Prostate gland (tissue), 2 donors: ENCODE measurements at regions not wholly inside any gene's neighbourhood (a gene's known extent, or its start where the extent isn't known, plus 50 kb on each side); places are given as distances from the start of the nearest gene placed in this dataset.

Experiments used
- DNase-seq: peaks from one replicate; pipeline ENCODE4 v3.0.0-alpha.2; 2019; ENCODE audit warnings: low spot score
- H3K27ac ChIP-seq, 2 donors: fragments of 200-600 bp; sonication (generic); 2 replicates each; pipeline ENCODE4 v1.5.1; 2017 to 2019
- H3K27me3 ChIP-seq: fragments of 200-600 bp; sonication (generic); replicated peaks from 2 replicates; pipeline ENCODE4 v1.5.1; 2019; ENCODE audit not compliant: insufficient read depth
- H3K36me3 ChIP-seq, 2 donors: fragments of 200-600 bp; sonication (generic); 1 replicate in 1 of 2; 2 replicates in 1 of 2; pipeline versions ENCODE4 v1.5.1 to v1.8.1; 2017 to 2019
- H3K4me1 ChIP-seq: fragments of 200-600 bp; sonication (generic); replicated peaks from 2 replicates; pipeline ENCODE4 v1.5.1; 2019
- H3K4me3 ChIP-seq, 2 donors: fragments of 200-600 bp; sonication (generic); 2 replicates each; pipeline ENCODE4 v1.5.1; 2017 to 2019
- H3K9me3 ChIP-seq: fragments of 200-600 bp; sonication (generic); 2 replicates; pipeline ENCODE4 v1.5.1; 2017
- POLR2A ChIP-seq: fragments of 450-650 bp; IDR thresholded peaks from one replicate; pipeline ENCODE4 v1.6.1; 2016; ENCODE audit warnings: antibody characterized with exemption, mild to moderate bottlenecking
- POLR2AphosphoS5 ChIP-seq: sonication (generic); formaldehyde crosslinking; IDR thresholded peaks from one replicate; pipeline ENCODE4 v1.6.1; 2017; ENCODE audit warnings: antibody characterized with exemption
- WGBS: methylation state at CpG from one replicate; pipeline ENCODE4 v1.1.5; 2018; 5-methylcytosine and 5-hydroxymethylcytosine counted together
- intact Hi-C: fragments of 100-400 bp; cut with DNase I; formaldehyde crosslinking; loops from one replicate; pipeline ENCODE4 v1.14.2; 2022
- TF ChIP-seq, protein P1 (sequence below), 4 experiments: fragments of 200-600 bp in 2 of 4; fragments of 450-650 bp in 2 of 4; sonication (generic) in 2 of 4; IDR thresholded peaks; 1 replicate in 3 of 4; 2 replicates in 1 of 4; pipeline ENCODE4 v1.5.1; 2016 to 2019; ENCODE audit warnings: antibody characterized with exemption in 4 of 4, mild to moderate bottlenecking in 2 of 4, moderate library complexity in 2 of 4

DNA sequence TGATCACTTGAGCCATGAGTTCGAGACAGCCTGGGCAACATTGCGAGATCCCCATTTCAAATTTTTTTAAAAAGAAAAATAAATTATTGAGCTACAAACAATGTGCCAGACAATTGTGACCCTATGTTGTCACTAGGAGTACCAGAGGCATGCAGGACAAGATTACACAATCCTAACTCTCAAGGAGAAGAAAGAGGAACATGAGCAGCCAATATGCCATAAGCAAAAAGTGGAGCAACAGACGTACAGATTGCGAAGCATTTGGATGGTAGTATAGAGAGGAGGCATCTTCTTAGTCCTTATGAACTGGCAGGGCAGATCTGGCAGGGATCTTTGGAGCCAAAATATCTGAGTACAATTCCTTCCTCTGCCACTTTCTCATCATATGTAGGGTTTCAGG lies 156.4 kb downstream of the OR2B2 start:
- H3K27me3 ChIP-seq: no peaks in the 10 kb centered on the region
- WGBS: 89% methylated on average over 4 of the region's 4 CpGs
- H3K36me3 ChIP-seq: no peaks in the 10 kb centered on the region
- H3K4me1 ChIP-seq: no peaks in the 10 kb centered on the region
- H3K4me3 ChIP-seq: no peak overlapping the region
- intact Hi-C loops: no loop called here
- no peak overlapping the region for H3K27ac ChIP-seq
- TF ChIP-seq POLR2AphosphoS5 (no peak), POLR2A (no peak)
- TF ChIP-seq, protein P1, sequence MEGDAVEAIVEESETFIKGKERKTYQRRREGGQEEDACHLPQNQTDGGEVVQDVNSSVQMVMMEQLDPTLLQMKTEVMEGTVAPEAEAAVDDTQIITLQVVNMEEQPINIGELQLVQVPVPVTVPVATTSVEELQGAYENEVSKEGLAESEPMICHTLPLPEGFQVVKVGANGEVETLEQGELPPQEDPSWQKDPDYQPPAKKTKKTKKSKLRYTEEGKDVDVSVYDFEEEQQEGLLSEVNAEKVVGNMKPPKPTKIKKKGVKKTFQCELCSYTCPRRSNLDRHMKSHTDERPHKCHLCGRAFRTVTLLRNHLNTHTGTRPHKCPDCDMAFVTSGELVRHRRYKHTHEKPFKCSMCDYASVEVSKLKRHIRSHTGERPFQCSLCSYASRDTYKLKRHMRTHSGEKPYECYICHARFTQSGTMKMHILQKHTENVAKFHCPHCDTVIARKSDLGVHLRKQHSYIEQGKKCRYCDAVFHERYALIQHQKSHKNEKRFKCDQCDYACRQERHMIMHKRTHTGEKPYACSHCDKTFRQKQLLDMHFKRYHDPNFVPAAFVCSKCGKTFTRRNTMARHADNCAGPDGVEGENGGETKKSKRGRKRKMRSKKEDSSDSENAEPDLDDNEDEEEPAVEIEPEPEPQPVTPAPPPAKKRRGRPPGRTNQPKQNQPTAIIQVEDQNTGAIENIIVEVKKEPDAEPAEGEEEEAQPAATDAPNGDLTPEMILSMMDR (IDR thresholded peaks at IDR 0.05): no peak
- H3K9me3 ChIP-seq: no peaks in the 10 kb centered on the region
- DNase-seq: no peak

DNA sequence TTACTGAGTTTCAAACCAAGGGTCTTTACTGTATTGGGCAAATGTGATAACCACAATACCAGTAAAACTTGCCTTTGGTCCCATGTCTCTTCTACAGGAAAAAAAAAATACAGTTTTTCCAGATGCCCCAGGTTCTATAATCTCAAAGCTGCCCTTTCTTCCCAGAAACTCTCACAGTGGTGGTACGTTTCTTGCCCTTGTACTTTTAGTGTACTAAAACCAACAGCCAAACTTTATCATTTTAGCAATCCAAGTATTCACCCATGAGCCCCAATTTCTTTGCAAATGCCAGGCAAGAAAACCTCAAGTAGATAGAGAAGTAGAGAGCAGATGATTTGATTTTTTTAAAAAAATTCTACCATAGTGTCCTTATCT lies 157.8 kb downstream of the OR2B2 start:
- 7% methylated on average over 1 of the region's 1 CpG for WGBS
- Histone ChIP-seq H3K4me3 (peak overlapping the region in 1 of 2 donors; percentile 19), H3K27ac (no peak overlapping the region), H3K36me3 (no peaks in the 10 kb centered on the region), H3K9me3 (no peaks in the 10 kb centered on the region), H3K4me1 (no peaks in the 10 kb centered on the region), H3K27me3 (no peaks in the 10 kb centered on the region)
- DNase-seq: no peak
- TF ChIP-seq, protein P1 (IDR thresholded peaks at IDR 0.05): no peak
- TF ChIP-seq POLR2A (no peak), POLR2AphosphoS5 (no peak)
- intact Hi-C loops: loop anchor here (5.0 kb wide), 2 partner anchors 67 to 577 kb away; no protein-coding TSS in a partner anchor

DNA sequence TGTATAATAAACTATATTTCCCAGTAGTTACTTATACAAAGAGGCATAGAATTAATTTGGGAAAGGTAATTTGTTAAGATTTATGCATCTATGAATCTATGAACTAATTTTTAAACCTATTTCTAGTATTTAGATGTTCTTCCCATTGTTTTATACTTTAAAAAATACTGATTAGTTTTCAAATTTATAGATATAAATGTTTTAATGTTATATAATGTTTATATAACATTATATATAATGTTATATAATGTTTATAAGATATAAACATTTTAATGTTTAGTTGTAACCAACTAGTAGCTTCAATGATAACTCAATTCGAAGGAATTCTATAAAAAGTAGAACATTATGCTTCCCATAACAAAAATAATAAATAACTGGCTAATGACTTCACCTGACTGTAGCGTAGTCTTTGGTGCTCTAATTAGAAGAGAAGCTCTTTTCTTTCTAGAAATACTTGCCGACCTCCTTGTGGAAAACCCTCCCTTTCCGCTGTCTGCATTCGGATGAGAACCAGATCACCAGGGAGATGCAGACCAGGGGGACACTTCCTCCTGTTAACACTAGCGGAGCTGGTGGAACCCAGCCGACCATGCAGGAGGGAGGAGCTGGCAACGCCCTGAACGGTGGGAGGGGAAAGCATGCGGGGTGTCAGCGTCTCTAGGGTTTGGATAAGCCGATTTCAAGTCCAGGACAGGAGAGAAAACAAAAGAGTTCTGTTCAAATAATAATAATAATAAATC lies 158.4 kb downstream of the OR2B2 start:
- Histone ChIP-seq H3K27me3 (no peaks in the 10 kb centered on the region), H3K4me3 (peak overlapping the region; percentile 18 to 19), H3K27ac (no peak overlapping the region), H3K4me1 (no peaks in the 10 kb centered on the region), H3K36me3 (no peaks in the 10 kb centered on the region), H3K9me3 (no peaks in the 10 kb centered on the region)
- peak; percentile 26 for DNase-seq
- intact Hi-C loops: loop anchor here (2.0 to 5.0 kb wide), 3 partner anchors 67 to 577 kb away; no protein-coding TSS in a partner anchor
- WGBS: under 1% methylated on average over 12 of the region's 12 CpGs
- TF ChIP-seq POLR2AphosphoS5: peak; percentile 11
- TF ChIP-seq POLR2A: no peak

- Histone ChIP-seq H3K27me3 (no peaks in the 10 kb centered on the region), H3K9me3 (no peaks in the 10 kb centered on the region), H3K27ac (peak overlapping the region; percentile 68 to 75), H3K4me1 (no peaks in the 10 kb centered on the region), H3K4me3 (peak overlapping the region; percentile 52 to 62), H3K36me3 (no peaks in the 10 kb centered on the region)
- intact Hi-C loops: loop anchor here (1.0 to 5.0 kb wide), 4 partner anchors 65 to 575 kb away; no protein-coding TSS in a partner anchor
- 12% methylated on average over 24 of the region's 24 CpGs for whole genome bisulfite sequencing
- peak; percentile 59 for TF ChIP-seq POLR2AphosphoS5
- TF ChIP-seq POLR2A: no peak
- TF ChIP-seq, protein P1 (IDR thresholded peaks at IDR 0.05): peak; percentile 38 to 85 (median 75)
- DNase-seq: peak; percentile 70
Measured at GRCh38 chr6:27752038-27752885, 159.9 kb downstream of the OR2B2 start.

- 92% methylated on average over 7 of the region's 7 CpGs for WGBS
Measured at GRCh38 chr6:27748661-27749060, 163.5 kb downstream of the OR2B2 start.

More at GRCh38 chr6:27748661-27749060, 163.5 kb downstream of the OR2B2 start:
- H3K4me3 ChIP-seq: no peak overlapping the region
- no peaks in the 10 kb centered on the region for H3K9me3 ChIP-seq
- intact Hi-C loops: no loop called here
- no peak for DNase-seq
- no peaks in the 10 kb centered on the region for H3K36me3 ChIP-seq
- H3K27ac ChIP-seq: no peak overlapping the region
- H3K4me1 ChIP-seq: no peaks in the 10 kb centered on the region
- TF ChIP-seq POLR2AphosphoS5 (no peak), POLR2A (no peak)
- TF ChIP-seq, protein P1 (IDR thresholded peaks at IDR 0.05): no peak
- H3K27me3 ChIP-seq: no peaks in the 10 kb centered on the region
